Mammary epithelial cell (primary cell): ENCODE measurements at regions not wholly inside any gene's neighbourhood (a gene's known extent, or its start where the extent isn't known, plus 50 kb on each side); places are given as distances from the start of the nearest gene placed in this dataset.

Experiments used
- CTCF ChIP-seq, 2 donors: IDR thresholded peaks in 1 of 2; conservative IDR thresholded peaks in 1 of 2; 2 replicates each; pipeline ENCODE4 v1.5.1; 2011 to 2012; ENCODE audit warnings: inconsistent platforms in 2 of 2, low read length in 2 of 2, mild to moderate bottlenecking in 2 of 2, control low read depth in 1 of 2, low read depth in 1 of 2; ENCODE audit not compliant: insufficient read depth in 1 of 2; ENCODE audit errors: extremely low read depth in 1 of 2
- EZH2 ChIP-seq: IDR thresholded peaks from 2 replicates; pipeline ENCODE4 v1.6.1; 2012; ENCODE audit warnings: low read length, inconsistent platforms, borderline replicate concordance

- TF ChIP-seq CTCF (conservative IDR thresholded peaks at IDR 0.05 in 1 of 2, IDR thresholded peaks at IDR 0.05 in 1 of 2; ENCODE audit: extremely low read depth in 1 of 2, insufficient read depth in 1 of 2, low read depth in 1 of 2, low read length in 2 of 2), result peak in 1 of 2 donors; percentile 24
- TF ChIP-seq EZH2, result no peak
Measured at GRCh38 chr18:46343931-46344372, 239.8 kb downstream of the HAUS1 start.
